ENCODE measurements at regions not wholly inside any gene's neighbourhood (a gene's known extent, or its start where the extent isn't known, plus 50 kb on each side); places are given as distances from the start of the nearest gene placed in this dataset.

- Histone ChIP-seq H3K9ac (ENCODE audit: low read length) (no peak overlapping the region), H3K4me3 (ENCODE audit: low read depth, low read length) (no peak overlapping the region), H3K36me3 (ENCODE audit: control insufficient read depth, insufficient read depth, low read length) (no peaks in the 10 kb centered on the region), H3K9me3 (ENCODE audit: control insufficient read depth, insufficient read depth, low read depth, low read length) (no peaks in the 10 kb centered on the region), H3K27me3 (ENCODE audit: control insufficient read depth, insufficient read depth, low read length) (no peaks in the 10 kb centered on the region), H3K4me1 (ENCODE audit: control insufficient read depth, insufficient read depth, low read length) (peaks cover 8% of the 10 kb centered on the region; the same call in 1 of the 2 replicates), H3K27ac (ENCODE audit: low read depth, low read length) (no peak overlapping the region)
Measured at GRCh38 chr4:112889199-112889598, 160.3 kb upstream of the ANK2 start.

GRCh38 chr4:112889619-112890527, 159.6 kb upstream of the ANK2 start:
- Histone ChIP-seq H3K9ac (ENCODE audit: low read length) (no peak overlapping the region), H3K27me3 (ENCODE audit: control insufficient read depth, insufficient read depth, low read length) (no peaks in the 10 kb centered on the region), H3K4me1 (ENCODE audit: control insufficient read depth, insufficient read depth, low read length) (peaks cover 8% of the 10 kb centered on the region), H3K36me3 (ENCODE audit: control insufficient read depth, insufficient read depth, low read length) (no peaks in the 10 kb centered on the region), H3K9me3 (ENCODE audit: control insufficient read depth, insufficient read depth, low read depth, low read length) (no peaks in the 10 kb centered on the region), H3K27ac (ENCODE audit: low read depth, low read length) (no peak overlapping the region), H3K4me3 (ENCODE audit: low read depth, low read length) (no peak overlapping the region)

- no peak overlapping the region for H3K4me3 ChIP-seq (ENCODE audit: low read depth, low read length)
- no peaks in the 10 kb centered on the region for H3K27me3 ChIP-seq (ENCODE audit: control insufficient read depth, insufficient read depth, low read length)
- no peak overlapping the region for H3K27ac ChIP-seq (ENCODE audit: low read depth, low read length)
- H3K9ac ChIP-seq (ENCODE audit: low read length), result no peak overlapping the region
- H3K36me3 ChIP-seq (ENCODE audit: control insufficient read depth, insufficient read depth, low read length), result no peaks in the 10 kb centered on the region
- H3K9me3 ChIP-seq (ENCODE audit: control insufficient read depth, insufficient read depth, low read depth, low read length), result no peaks in the 10 kb centered on the region
- peaks cover 40% of the 10 kb centered on the region for H3K4me1 ChIP-seq (ENCODE audit: control insufficient read depth, insufficient read depth, low read length)
Measured at GRCh38 chr4:112894480-112894879, 155.0 kb upstream of the ANK2 start.

GRCh38 chr4:112894951-112895350, 154.5 kb upstream of the ANK2 start:
- H3K36me3 ChIP-seq (ENCODE audit: control insufficient read depth, insufficient read depth, low read length), result no peaks in the 10 kb centered on the region
- no peaks in the 10 kb centered on the region for H3K9me3 ChIP-seq (ENCODE audit: control insufficient read depth, insufficient read depth, low read depth, low read length)
- no peak overlapping the region for H3K9ac ChIP-seq (ENCODE audit: low read length)
- peaks cover 38% of the 10 kb centered on the region for H3K4me1 ChIP-seq (ENCODE audit: control insufficient read depth, insufficient read depth, low read length)
- no peak overlapping the region for H3K4me3 ChIP-seq (ENCODE audit: low read depth, low read length)
- H3K27ac ChIP-seq (ENCODE audit: low read depth, low read length), result no peak overlapping the region
- H3K27me3 ChIP-seq (ENCODE audit: control insufficient read depth, insufficient read depth, low read length), result no peaks in the 10 kb centered on the region

- no peaks in the 10 kb centered on the region for H3K36me3 ChIP-seq (ENCODE audit: control insufficient read depth, insufficient read depth, low read length)
- no peaks in the 10 kb centered on the region for H3K27me3 ChIP-seq (ENCODE audit: control insufficient read depth, insufficient read depth, low read length)
- H3K27ac ChIP-seq (ENCODE audit: low read depth, low read length), result peak overlapping the region; percentile 17; the same call in 1 of the 2 replicates
- H3K9me3 ChIP-seq (ENCODE audit: control insufficient read depth, insufficient read depth, low read depth, low read length), result no peaks in the 10 kb centered on the region
- H3K4me1 ChIP-seq (ENCODE audit: control insufficient read depth, insufficient read depth, low read length), result peaks cover 36% of the 10 kb centered on the region
- no peak overlapping the region for H3K4me3 ChIP-seq (ENCODE audit: low read depth, low read length)
- no peak overlapping the region for H3K9ac ChIP-seq (ENCODE audit: low read length)
Measured at GRCh38 chr4:112895811-112896608, 153.4 kb upstream of the ANK2 start.

GRCh38 chr4:112896609-112897190, 152.8 kb upstream of the ANK2 start:
- Histone ChIP-seq H3K27ac (ENCODE audit: low read depth, low read length) (peak overlapping the region; percentile 17; the same call in 1 of the 2 replicates), H3K4me1 (ENCODE audit: control insufficient read depth, insufficient read depth, low read length) (peaks cover 36% of the 10 kb centered on the region), H3K27me3 (ENCODE audit: control insufficient read depth, insufficient read depth, low read length) (no peaks in the 10 kb centered on the region), H3K9me3 (ENCODE audit: control insufficient read depth, insufficient read depth, low read depth, low read length) (no peaks in the 10 kb centered on the region), H3K9ac (ENCODE audit: low read length) (no peak overlapping the region), H3K36me3 (ENCODE audit: control insufficient read depth, insufficient read depth, low read length) (no peaks in the 10 kb centered on the region), H3K4me3 (ENCODE audit: low read depth, low read length) (no peak overlapping the region)

GRCh38 chr4:112897543-112897942, 151.9 kb upstream of the ANK2 start:
- Histone ChIP-seq H3K27me3 (ENCODE audit: control insufficient read depth, insufficient read depth, low read length) (no peaks in the 10 kb centered on the region), H3K4me1 (ENCODE audit: control insufficient read depth, insufficient read depth, low read length) (peaks cover 40% of the 10 kb centered on the region), H3K9ac (ENCODE audit: low read length) (no peak overlapping the region), H3K9me3 (ENCODE audit: control insufficient read depth, insufficient read depth, low read depth, low read length) (no peaks in the 10 kb centered on the region), H3K27ac (ENCODE audit: low read depth, low read length) (no peak overlapping the region), H3K4me3 (ENCODE audit: low read depth, low read length) (no peak overlapping the region), H3K36me3 (ENCODE audit: control insufficient read depth, insufficient read depth, low read length) (no peaks in the 10 kb centered on the region)

GRCh38 chr4:112898357-112899141, 150.9 kb upstream of the ANK2 start:
- Histone ChIP-seq H3K36me3 (ENCODE audit: control insufficient read depth, insufficient read depth, low read length) (no peaks in the 10 kb centered on the region), H3K4me3 (ENCODE audit: low read depth, low read length) (no peak overlapping the region), H3K4me1 (ENCODE audit: control insufficient read depth, insufficient read depth, low read length) (peaks cover 40% of the 10 kb centered on the region), H3K9me3 (ENCODE audit: control insufficient read depth, insufficient read depth, low read depth, low read length) (no peaks in the 10 kb centered on the region), H3K27ac (ENCODE audit: low read depth, low read length) (no peak overlapping the region), H3K9ac (ENCODE audit: low read length) (no peak overlapping the region), H3K27me3 (ENCODE audit: control insufficient read depth, insufficient read depth, low read length) (no peaks in the 10 kb centered on the region)

GRCh38 chr4:112900416-112900815, 149.0 kb upstream of the ANK2 start:
- Histone ChIP-seq H3K9me3 (ENCODE audit: control insufficient read depth, insufficient read depth, low read depth, low read length) (no peaks in the 10 kb centered on the region), H3K9ac (ENCODE audit: low read length) (no peak overlapping the region), H3K27ac (ENCODE audit: low read depth, low read length) (no peak overlapping the region), H3K4me1 (ENCODE audit: control insufficient read depth, insufficient read depth, low read length) (peaks cover 35% of the 10 kb centered on the region), H3K36me3 (ENCODE audit: control insufficient read depth, insufficient read depth, low read length) (0 out of 2 replicates have a peak, but pooled peaks cover 3% of the 10 kb centered on the region), H3K4me3 (ENCODE audit: low read depth, low read length) (no peak overlapping the region), H3K27me3 (ENCODE audit: control insufficient read depth, insufficient read depth, low read length) (no peaks in the 10 kb centered on the region)

GRCh38 chr4:112901962-112902411, 147.5 kb upstream of the ANK2 start:
- 0 out of 2 replicates have a peak, but pooled peaks cover 3% of the 10 kb centered on the region for H3K36me3 ChIP-seq (ENCODE audit: control insufficient read depth, insufficient read depth, low read length)
- H3K27ac ChIP-seq (ENCODE audit: low read depth, low read length), result no peak overlapping the region

More at GRCh38 chr4:112901962-112902411, 147.5 kb upstream of the ANK2 start:
- no peak overlapping the region for H3K4me3 ChIP-seq (ENCODE audit: low read depth, low read length)
- H3K27me3 ChIP-seq (ENCODE audit: control insufficient read depth, insufficient read depth, low read length), result no peaks in the 10 kb centered on the region
- no peak overlapping the region for H3K9ac ChIP-seq (ENCODE audit: low read length)
- no peaks in the 10 kb centered on the region for H3K9me3 ChIP-seq (ENCODE audit: control insufficient read depth, insufficient read depth, low read depth, low read length)
- H3K4me1 ChIP-seq (ENCODE audit: control insufficient read depth, insufficient read depth, low read length), result peaks cover 19% of the 10 kb centered on the region
